Neural progenitor cell (in vitro differentiated cells): ENCODE measurements at regions not wholly inside any gene's neighbourhood (a gene's known extent, or its start where the extent isn't known, plus 50 kb on each side); places are given as distances from the start of the nearest gene placed in this dataset.

Experiments
- CTCF ChIP-seq: fragments of 200-600 bp; sonication (generic); IDR thresholded peaks from 2 replicates; pipeline ENCODE4 v1.5.1; 2017; ENCODE audit warnings: antibody characterized with exemption, mild to moderate bottlenecking
- EZH2phosphoT487 ChIP-seq: fragments of 200-600 bp; sonication (generic); IDR thresholded peaks from 2 replicates; pipeline ENCODE4 v1.6.1; 2017; ENCODE audit warnings: antibody characterized with exemption

GRCh38 chrX:121958886-121959285, 911.5 kb downstream of the GLUD2 start:
- TF ChIP-seq CTCF: no peak
- TF ChIP-seq EZH2phosphoT487: no peak
